Amniotic stem cell (primary cell): ENCODE measurements at regions not wholly inside any gene's neighbourhood (a gene's known extent, or its start where the extent isn't known, plus 50 kb on each side); places are given as distances from the start of the nearest gene placed in this dataset.

Experiments
- DNase-seq: peaks from one replicate; lab custom pipeline; 2025; lab: John Stamatoyannopoulos, UW

DNA sequence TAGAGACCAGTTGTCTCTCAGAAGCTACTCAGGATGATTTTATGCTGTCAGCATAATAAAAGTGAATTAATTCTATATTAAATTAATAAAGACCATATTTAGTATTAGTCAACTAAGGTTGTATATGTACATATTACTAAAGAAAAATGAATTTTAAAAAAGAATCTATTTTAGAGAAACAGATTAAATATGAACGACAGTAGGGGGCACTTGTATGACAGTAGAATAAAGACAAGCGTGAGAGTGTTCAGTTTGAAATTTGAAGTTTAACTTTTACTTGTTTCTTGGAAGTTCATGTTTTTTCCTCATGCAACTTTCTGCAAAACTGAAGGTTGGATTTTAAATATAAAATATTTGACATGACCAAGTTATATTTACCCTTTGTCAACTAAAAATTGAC, 67.9 kb upstream of the MACF1 start:
- no peak for DNase-seq

GRCh38 chr1:39139723-39140360, 64.7 kb upstream of the MACF1 start:
- DNase-seq = no peak

- DNase-seq = no peak
Measured at GRCh38 chr1:39141925-39142324, 62.6 kb upstream of the MACF1 start.

DNA sequence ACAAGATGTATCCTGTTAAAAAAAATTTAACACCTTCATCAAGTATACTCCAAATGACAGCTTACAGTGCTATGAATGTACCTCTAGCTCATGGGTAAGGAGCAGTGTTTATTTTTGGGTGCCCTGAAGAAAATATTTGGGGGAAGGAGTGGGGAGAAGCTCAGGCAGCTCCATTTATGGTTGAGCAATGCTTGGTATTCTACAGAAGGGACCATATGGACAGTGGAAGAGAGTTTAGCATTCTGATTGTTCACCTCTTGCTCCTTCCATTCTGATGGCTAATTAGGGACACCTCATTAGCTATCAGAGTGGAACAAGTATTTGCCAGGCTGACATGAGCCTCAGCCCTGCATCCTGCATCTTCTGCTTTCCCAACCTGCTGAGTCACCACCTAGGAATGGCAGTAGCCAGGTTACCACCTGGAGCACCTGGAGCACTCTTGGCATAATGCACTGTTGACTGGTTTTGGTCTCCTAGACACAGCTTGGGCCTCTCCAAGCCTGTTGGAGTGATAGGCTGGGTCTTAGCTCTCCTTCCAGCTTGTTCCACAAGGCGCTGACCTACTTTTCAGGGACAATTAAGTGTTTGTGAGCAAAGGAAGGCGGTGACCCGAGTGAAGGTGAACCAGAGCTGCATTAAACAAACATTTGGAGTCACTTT, 62.0 kb upstream of the MACF1 start:
- DNase-seq = no peak

- DNase-seq = no peak
Measured at GRCh38 chr1:39144924-39145323, 59.6 kb upstream of the MACF1 start.

DNA sequence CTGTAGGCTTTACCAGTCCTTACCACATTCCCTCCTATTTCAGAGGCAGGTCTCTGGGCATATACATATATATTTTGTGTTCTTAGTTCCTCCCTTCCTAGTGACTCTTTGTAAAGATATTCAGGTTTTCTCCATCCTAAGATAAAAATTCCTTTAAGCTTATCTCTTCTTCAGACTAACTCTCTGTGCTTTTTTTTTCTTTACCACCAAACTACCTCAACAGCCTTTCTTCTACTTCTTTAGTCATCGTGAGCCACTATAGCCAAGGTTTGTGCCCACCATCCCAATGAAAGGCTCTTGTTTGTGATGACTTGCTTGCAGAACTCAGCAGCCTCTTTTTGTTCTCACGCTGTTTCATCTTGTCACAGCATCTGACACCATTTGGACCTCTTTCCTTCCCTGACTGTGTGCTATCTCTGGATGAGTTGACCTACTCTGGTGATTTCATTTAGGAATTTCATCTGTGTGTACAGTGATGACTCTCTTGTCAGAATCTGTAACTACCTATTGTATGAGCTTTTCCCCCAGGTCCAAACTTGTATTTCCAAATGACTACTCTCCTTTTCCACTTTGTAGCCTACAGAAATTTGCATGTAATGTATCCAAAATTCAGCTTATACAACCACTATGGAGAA, 59.0 kb upstream of the MACF1 start:
- DNase-seq = no peak

GRCh38 chr1:39146681-39147080, 57.8 kb upstream of the MACF1 start:
- DNase-seq = no peak

GRCh38 chr1:39147099-39148025, 57.1 kb upstream of the MACF1 start:
- DNase-seq = no peak

DNA sequence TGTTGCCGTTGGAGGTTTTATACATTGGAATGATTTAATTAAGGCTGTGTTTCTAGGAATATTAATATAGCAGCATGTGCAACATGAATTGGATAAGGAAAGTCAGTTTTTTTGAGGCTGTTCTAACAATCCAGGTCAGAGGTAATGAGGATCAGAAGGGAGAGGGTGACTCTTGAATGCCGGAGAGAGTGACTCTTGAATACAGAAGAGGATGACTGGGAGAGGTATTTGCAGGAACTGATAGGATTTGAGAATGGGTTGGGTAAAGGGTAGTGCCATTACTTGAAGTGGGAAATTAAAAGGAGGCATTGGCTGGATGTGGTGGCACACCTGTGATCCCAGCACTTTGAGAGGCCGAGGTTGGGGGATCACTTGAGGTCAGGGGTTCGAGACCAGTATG, 55.6 kb upstream of the MACF1 start:
- DNase-seq = no peak

GRCh38 chr1:39149509-39149908, 55.0 kb upstream of the MACF1 start:
- no peak for DNase-seq

DNA sequence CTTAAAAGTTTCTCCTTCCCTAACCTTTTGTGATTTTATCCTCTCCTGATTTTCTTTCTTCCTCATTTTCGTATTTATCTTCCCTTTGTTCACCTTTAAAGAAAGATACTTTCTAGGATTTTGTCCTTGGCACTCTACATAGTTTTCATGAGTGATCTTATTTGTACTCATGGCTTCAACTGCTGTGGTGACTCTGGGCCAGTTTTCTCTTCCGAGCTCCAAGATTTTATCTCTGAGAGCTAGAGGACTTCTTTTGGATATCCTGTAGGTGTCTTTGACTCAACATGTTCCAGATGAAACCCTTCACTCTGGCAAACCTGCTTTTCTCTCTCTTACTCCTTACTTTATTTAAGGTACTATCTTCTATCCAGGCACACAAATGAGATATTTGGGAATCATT, 53.7 kb upstream of the MACF1 start:
- no peak for DNase-seq

DNA sequence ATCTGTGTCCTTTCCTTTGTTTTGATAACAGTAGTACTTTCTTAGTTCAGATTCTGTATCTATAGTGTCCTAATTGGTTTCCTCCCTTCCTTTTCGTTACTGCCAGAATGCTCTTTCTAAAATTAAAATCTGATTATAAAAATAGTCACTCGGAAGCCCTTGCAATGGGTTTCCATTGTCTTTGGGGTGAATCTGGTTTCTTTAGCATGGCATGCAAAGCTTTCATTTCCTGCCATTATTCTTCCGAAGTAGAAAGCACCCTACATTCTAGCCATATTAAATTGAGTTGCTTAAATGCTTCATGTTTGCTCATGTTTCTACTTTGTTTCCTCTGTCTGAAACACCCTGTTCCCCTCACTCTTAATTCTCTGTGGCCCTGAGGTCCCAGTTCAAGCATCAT, 53.2 kb upstream of the MACF1 start:
- DNase-seq = no peak

- no peak for DNase-seq
Measured at GRCh38 chr1:39152923-39153322, 51.6 kb upstream of the MACF1 start.

- no peak for DNase-seq
Measured at GRCh38 chr1:39153684-39154083, 50.8 kb upstream of the MACF1 start.

- no peak for DNase-seq
Measured at GRCh38 chr1:39154553-39155421, 49.7 kb upstream of the MACF1 start.
